ENCODE measurements at regions not wholly inside any gene's neighbourhood (a gene's known extent, or its start where the extent isn't known, plus 50 kb on each side); places are given as distances from the start of the nearest gene placed in this dataset.
A peak's percentile ranks its signal among the peaks of the same experiment; 100 is the strongest.

- DNase-seq, result no peak
- intact Hi-C loops (cut with micrococcal nuclease), result no loop called here
- Mint-ChIP-seq H3K4me1 (peaks cover 8 to 13% (median 10%) of the 10 kb centered on the region in 4 donors), H3K27me3 (peaks cover 0 to 2% of the 10 kb centered on the region in 2 donors), H3K9me3 (no peaks in the 10 kb centered on the region), H3K27ac (no peak overlapping the region), H3K36me3 (no peaks in the 10 kb centered on the region), H3K4me3 (no peak overlapping the region)
- ChIA-PET CTCF (ENCODE audit: partially characterized antibody) (interaction anchor here (1.0 to 1.4 kb wide), 2 partner anchors 9 to 395 kb away, joined by 3 read pairs; no protein-coding TSS in a partner anchor), POLR2A (ENCODE audit: partially characterized antibody) (no interaction called here)
- H3K27ac ChIP-seq (ENCODE audit: low read depth, low read length), result no peak overlapping the region
- H3K9me3 ChIP-seq (ENCODE audit: control insufficient read depth in 1 of 2, low read length in 2 of 2), result no peaks in the 10 kb centered on the region
- H3K4me3 ChIP-seq (ENCODE audit: low read length in 2 of 2), result no peak overlapping the region
- H3K36me3 ChIP-seq (ENCODE audit: insufficient read depth, low read length), result no peaks in the 10 kb centered on the region
- H3K4me1 ChIP-seq (ENCODE audit: insufficient read depth, low read length), result peaks cover 13% of the 10 kb centered on the region
- H3K27me3 ChIP-seq (ENCODE audit: insufficient read depth, low read length), result no peaks in the 10 kb centered on the region
Observed at GRCh38 chr12:75642226-75642625, 130.8 kb upstream of the KRR1 start.

GRCh38 chr12:75641031-75641780 is 129.8 kb upstream of the KRR1 start:
- H3K27ac Mint-ChIP-seq, result peak overlapping the region in 5 of 7 donors; percentile 1 to 82 (median 66)
- peaks cover 13% of the 10 kb centered on the region for H3K4me1 ChIP-seq (ENCODE audit: insufficient read depth, low read length)
- H3K27me3 ChIP-seq (ENCODE audit: insufficient read depth, low read length), result no peaks in the 10 kb centered on the region
- no peak overlapping the region for H3K4me3 ChIP-seq (ENCODE audit: low read length in 2 of 2)
- no peak overlapping the region for H3K27ac ChIP-seq (ENCODE audit: low read depth, low read length)
- no peaks in the 10 kb centered on the region for H3K9me3 Mint-ChIP-seq
- H3K27me3 Mint-ChIP-seq, result peaks cover 0 to 2% of the 10 kb centered on the region in 2 donors
- no peaks in the 10 kb centered on the region for H3K9me3 ChIP-seq (ENCODE audit: control insufficient read depth in 1 of 2, low read length in 2 of 2)
- peaks cover 8 to 14% (median 11%) of the 10 kb centered on the region in 4 donors for H3K4me1 Mint-ChIP-seq
- ChIA-PET POLR2A (ENCODE audit: partially characterized antibody) (interaction anchor here (1.0 to 1.3 kb wide), 2 partner anchors 130 to 918 kb away, joined by 3 read pairs; partner anchors contain the start of genes KRR1 and OSBPL8), CTCF (ENCODE audit: partially characterized antibody) (interaction anchor here (0.6 to 1.5 kb wide), 5 partner anchors 10 to 396 kb away, joined by 3 to 4 read pairs (median 3); partner anchors contain the start of gene PHLDA1)
- H3K36me3 Mint-ChIP-seq, result no peaks in the 10 kb centered on the region
- intact Hi-C loops (cut with micrococcal nuclease), result no loop called here
- DNase-seq, result peak in 4 of 5 donors; percentile 8 to 40 (median 18)
- H3K4me3 Mint-ChIP-seq, result peak overlapping the region in 5 of 8 donors; percentile 12 to 41 (median 26)
- no peaks in the 10 kb centered on the region for H3K36me3 ChIP-seq (ENCODE audit: insufficient read depth, low read length)

GRCh38 chr12:75638792-75639191 is 127.4 kb upstream of the KRR1 start:
- no peaks in the 10 kb centered on the region for H3K9me3 Mint-ChIP-seq
- POLR2A ChIA-PET (ENCODE audit: partially characterized antibody), result no interaction called here
- no peaks in the 10 kb centered on the region for H3K36me3 Mint-ChIP-seq
- no peaks in the 10 kb centered on the region for H3K9me3 ChIP-seq (ENCODE audit: control insufficient read depth in 1 of 2, low read length in 2 of 2)
- H3K27me3 Mint-ChIP-seq, result peaks cover 0 to 2% of the 10 kb centered on the region in 2 donors
- H3K27ac ChIP-seq (ENCODE audit: low read depth, low read length), result no peak overlapping the region
- no peak overlapping the region for H3K4me3 Mint-ChIP-seq
- H3K4me3 ChIP-seq (ENCODE audit: low read length in 2 of 2), result no peak overlapping the region
- H3K4me1 Mint-ChIP-seq, result peaks cover 13 to 21% (median 16%) of the 10 kb centered on the region in 4 donors
- no peak for DNase-seq
- CTCF ChIA-PET (ENCODE audit: partially characterized antibody), result no interaction called here
- H3K4me1 ChIP-seq (ENCODE audit: insufficient read depth, low read length), result peaks cover 18% of the 10 kb centered on the region
- H3K27ac Mint-ChIP-seq, result no peak overlapping the region
- intact Hi-C loops (cut with micrococcal nuclease), result no loop called here
- no peaks in the 10 kb centered on the region for H3K36me3 ChIP-seq (ENCODE audit: insufficient read depth, low read length)
- H3K27me3 ChIP-seq (ENCODE audit: insufficient read depth, low read length), result no peaks in the 10 kb centered on the region

GRCh38 chr12:75636607-75637006 is 125.2 kb upstream of the KRR1 start:
- intact Hi-C loops (cut with micrococcal nuclease), result no loop called here

GRCh38 chr12:75635606-75636444 is 124.4 kb upstream of the KRR1 start:
- no peak overlapping the region for H3K4me3 Mint-ChIP-seq
- no peaks in the 10 kb centered on the region for H3K9me3 Mint-ChIP-seq
- Histone ChIP-seq H3K27me3 (ENCODE audit: insufficient read depth, low read length) (no peaks in the 10 kb centered on the region), H3K36me3 (ENCODE audit: insufficient read depth, low read length) (no peaks in the 10 kb centered on the region), H3K27ac (ENCODE audit: low read depth, low read length) (no peak overlapping the region), H3K4me1 (ENCODE audit: insufficient read depth, low read length) (peaks cover 9% of the 10 kb centered on the region), H3K4me3 (ENCODE audit: low read length in 2 of 2) (no peak overlapping the region), H3K9me3 (ENCODE audit: control insufficient read depth in 1 of 2, low read length in 2 of 2) (no peaks in the 10 kb centered on the region)
- ChIA-PET POLR2A (ENCODE audit: partially characterized antibody) (no interaction called here), CTCF (ENCODE audit: partially characterized antibody) (no interaction called here)
- H3K27me3 Mint-ChIP-seq, result peaks cover 0 to 2% of the 10 kb centered on the region in 2 donors
- H3K36me3 Mint-ChIP-seq, result no peaks in the 10 kb centered on the region
- H3K27ac Mint-ChIP-seq, result no peak overlapping the region
- H3K4me1 Mint-ChIP-seq, result peaks cover 4 to 14% (median 10%) of the 10 kb centered on the region in 4 donors
- intact Hi-C loops (cut with micrococcal nuclease), result no loop called here
- peak in 2 of 5 donors; percentile 11 to 25 for DNase-seq

More at GRCh38 chr12:75636607-75637006, 125.2 kb upstream of the KRR1 start:
- no peak overlapping the region for H3K27ac Mint-ChIP-seq
- H3K36me3 Mint-ChIP-seq, result no peaks in the 10 kb centered on the region
- H3K27ac ChIP-seq (ENCODE audit: low read depth, low read length), result no peak overlapping the region
- CTCF ChIA-PET (ENCODE audit: partially characterized antibody), result no interaction called here
- H3K4me3 ChIP-seq (ENCODE audit: low read length in 2 of 2), result no peak overlapping the region
- peak overlapping the region in 1 of 8 donors; percentile 5 for H3K4me3 Mint-ChIP-seq
- no peaks in the 10 kb centered on the region for H3K9me3 Mint-ChIP-seq
- H3K27me3 Mint-ChIP-seq, result peaks cover 0 to 2% of the 10 kb centered on the region in 2 donors
- H3K4me1 ChIP-seq (ENCODE audit: insufficient read depth, low read length), result peaks cover 17% of the 10 kb centered on the region
- H3K4me1 Mint-ChIP-seq, result peaks cover 12 to 21% (median 16%) of the 10 kb centered on the region in 4 donors
- no peaks in the 10 kb centered on the region for H3K36me3 ChIP-seq (ENCODE audit: insufficient read depth, low read length)
- POLR2A ChIA-PET (ENCODE audit: partially characterized antibody), result no interaction called here
- no peak for DNase-seq
- no peaks in the 10 kb centered on the region for H3K27me3 ChIP-seq (ENCODE audit: insufficient read depth, low read length)
- no peaks in the 10 kb centered on the region for H3K9me3 ChIP-seq (ENCODE audit: control insufficient read depth in 1 of 2, low read length in 2 of 2)

- CTCF ChIA-PET (ENCODE audit: partially characterized antibody), result no interaction called here
- DNase-seq, result no peak
- intact Hi-C loops (cut with micrococcal nuclease), result no loop called here
- Mint-ChIP-seq H3K27me3 (peaks cover 0 to 2% of the 10 kb centered on the region in 2 donors), H3K27ac (no peak overlapping the region), H3K4me1 (peaks cover 0 to 8% (median 8%) of the 10 kb centered on the region in 4 donors), H3K36me3 (no peaks in the 10 kb centered on the region), H3K9me3 (peaks cover 0 to 3% (median 0%) of the 10 kb centered on the region in 8 donors), H3K4me3 (no peak overlapping the region)
- no peaks in the 10 kb centered on the region for H3K36me3 ChIP-seq (ENCODE audit: insufficient read depth, low read length)
- POLR2A ChIA-PET (ENCODE audit: partially characterized antibody), result no interaction called here
- no peak overlapping the region for H3K4me3 ChIP-seq (ENCODE audit: low read length in 2 of 2)
- H3K27me3 ChIP-seq (ENCODE audit: insufficient read depth, low read length), result no peaks in the 10 kb centered on the region
- H3K27ac ChIP-seq (ENCODE audit: low read depth, low read length), result no peak overlapping the region
- no peaks in the 10 kb centered on the region for H3K9me3 ChIP-seq (ENCODE audit: control insufficient read depth in 1 of 2, low read length in 2 of 2)
- peaks cover 5% of the 10 kb centered on the region for H3K4me1 ChIP-seq (ENCODE audit: insufficient read depth, low read length)
Observed at GRCh38 chr12:75634244-75635222, 123.1 kb upstream of the KRR1 start.
